NCI-H2107 treated with DMSO at 0.1 percent for 48 hours (cell line): ENCODE measurements at regions not wholly inside any gene's neighbourhood (a gene's known extent, or its start where the extent isn't known, plus 50 kb on each side); places are given as distances from the start of the nearest gene placed in this dataset.

Source experiments
- DNase-seq: peaks from one replicate; lab custom pipeline; 2025; ENCODE audit not compliant: unreplicated experiment; lab: John Stamatoyannopoulos, UW

- DNase-seq: no peak
Observed at GRCh38 chr3:31409866-31410265, 122.9 kb upstream of the STT3B start.

- no peak for DNase-seq
Observed at GRCh38 chr3:31410411-31410810, 122.3 kb upstream of the STT3B start.

GRCh38 chr3:31412832-31413231 is 119.9 kb upstream of the STT3B start:
- DNase-seq: no peak

GRCh38 chr3:31413515-31413914 is 119.2 kb upstream of the STT3B start:
- DNase-seq: no peak

GRCh38 chr3:31416980-31417379 is 115.7 kb upstream of the STT3B start:
- no peak for DNase-seq

GRCh38 chr3:31417486-31417885 is 115.2 kb upstream of the STT3B start:
- no peak for DNase-seq

GRCh38 chr3:31420311-31420710 is 112.4 kb upstream of the STT3B start:
- no peak for DNase-seq

GRCh38 chr3:31421314-31422048 is 111.2 kb upstream of the STT3B start:
- DNase-seq: no peak

GRCh38 chr3:31422237-31422636 is 110.5 kb upstream of the STT3B start:
- DNase-seq: no peak

- DNase-seq: no peak
Observed at GRCh38 chr3:31423482-31423881, 109.2 kb upstream of the STT3B start.

- DNase-seq: no peak
Observed at GRCh38 chr3:31425401-31425800, 107.3 kb upstream of the STT3B start.

- no peak for DNase-seq
Observed at GRCh38 chr3:31427623-31428022, 105.1 kb upstream of the STT3B start.

GRCh38 chr3:31431321-31431720 is 101.4 kb upstream of the STT3B start:
- DNase-seq: no peak

- DNase-seq: no peak
Observed at GRCh38 chr3:31432897-31433678, 99.6 kb upstream of the STT3B start.

GRCh38 chr3:31433679-31433992 is 99.1 kb upstream of the STT3B start:
- DNase-seq: no peak

GRCh38 chr3:31434819-31435218 is 97.9 kb upstream of the STT3B start:
- DNase-seq: no peak

GRCh38 chr3:31436830-31437229 is 95.9 kb upstream of the STT3B start:
- DNase-seq: no peak

GRCh38 chr3:31438742-31439141 is 94.0 kb upstream of the STT3B start:
- DNase-seq: no peak

- DNase-seq: no peak
Observed at GRCh38 chr3:31439890-31440750, 92.6 kb upstream of the STT3B start.

- DNase-seq: no peak
Observed at GRCh38 chr3:31440878-31441277, 91.8 kb upstream of the STT3B start.

GRCh38 chr3:31442755-31443154 is 90.0 kb upstream of the STT3B start:
- no peak for DNase-seq
